ENCODE measurements at regions not wholly inside any gene's neighbourhood (a gene's known extent, or its start where the extent isn't known, plus 50 kb on each side); places are given as distances from the start of the nearest gene placed in this dataset.

- DNase-seq (ENCODE audit: low read depth), result no peak
Observed at GRCh38 chr12:126591533-126591932, 1526.3 kb downstream of the AACS start.

GRCh38 chr12:126601184-126602170, 1536.2 kb downstream of the AACS start:
- no peak for DNase-seq (ENCODE audit: low read depth)

GRCh38 chr12:126602612-126603011, 1537.4 kb downstream of the AACS start:
- no peak for DNase-seq (ENCODE audit: low read depth)

GRCh38 chr12:126607157-126607556, 1541.9 kb downstream of the AACS start:
- no peak for DNase-seq (ENCODE audit: low read depth)

GRCh38 chr12:126607867-126608266, 1542.6 kb downstream of the AACS start:
- no peak for DNase-seq (ENCODE audit: low read depth)

GRCh38 chr12:126608607-126609175, 1543.5 kb downstream of the AACS start:
- no peak for DNase-seq (ENCODE audit: low read depth)

- DNase-seq (ENCODE audit: low read depth), result no peak
Observed at GRCh38 chr12:126616441-126616840, 1551.2 kb downstream of the AACS start.

GRCh38 chr12:126617312-126617711, 1552.1 kb downstream of the AACS start:
- DNase-seq (ENCODE audit: low read depth), result no peak

- DNase-seq (ENCODE audit: low read depth), result no peak
Observed at GRCh38 chr12:126627596-126627995, 1562.4 kb downstream of the AACS start.

GRCh38 chr12:126636821-126637220, 1571.6 kb downstream of the AACS start:
- DNase-seq (ENCODE audit: low read depth), result no peak

- no peak for DNase-seq (ENCODE audit: low read depth)
Observed at GRCh38 chr12:126644236-126645020, 1579.2 kb downstream of the AACS start.

- DNase-seq (ENCODE audit: low read depth), result no peak
Observed at GRCh38 chr12:126648074-126648473, 1582.8 kb downstream of the AACS start.

- DNase-seq (ENCODE audit: low read depth), result no peak
Observed at GRCh38 chr12:126651133-126651532, 1585.9 kb downstream of the AACS start.

GRCh38 chr12:126663304-126664094, 1598.3 kb downstream of the AACS start:
- no peak for DNase-seq (ENCODE audit: low read depth)

- no peak for DNase-seq (ENCODE audit: low read depth)
Observed at GRCh38 chr12:126667339-126667738, 1599.6 kb upstream of the TMEM132C start.

- DNase-seq (ENCODE audit: low read depth), result no peak
Observed at GRCh38 chr12:126668538-126668937, 1598.4 kb upstream of the TMEM132C start.

GRCh38 chr12:126668961-126669360, 1598.0 kb upstream of the TMEM132C start:
- DNase-seq (ENCODE audit: low read depth), result no peak

GRCh38 chr12:126676434-126676833, 1590.5 kb upstream of the TMEM132C start:
- no peak for DNase-seq (ENCODE audit: low read depth)

- no peak for DNase-seq (ENCODE audit: low read depth)
Observed at GRCh38 chr12:126681676-126682075, 1585.3 kb upstream of the TMEM132C start.

- DNase-seq (ENCODE audit: low read depth), result no peak
Observed at GRCh38 chr12:126684703-126685102, 1582.3 kb upstream of the TMEM132C start.

- DNase-seq (ENCODE audit: low read depth), result no peak
Observed at GRCh38 chr12:126685636-126686035, 1581.3 kb upstream of the TMEM132C start.

- no peak for DNase-seq (ENCODE audit: low read depth)
Observed at GRCh38 chr12:126688556-126688955, 1578.4 kb upstream of the TMEM132C start.

All from HS-27A (cell line).